Upper lobe of left lung (tissue), 6 donors: ENCODE measurements at regions not wholly inside any gene's neighbourhood (a gene's known extent, or its start where the extent isn't known, plus 50 kb on each side); places are given as distances from the start of the nearest gene placed in this dataset.

ENCODE experiments used
- ATAC-seq, 2 donors: fragments of 200-7000 bp; cut with Tn5 transposase; one replicate each; pipeline ENCODE4 v1.9.1; 2022; ENCODE audit warnings: mild to moderate bottlenecking in 2 of 2, moderate library complexity in 2 of 2; ENCODE audit not compliant: low FRiP score in 2 of 2
- DNase-seq, 2 donors: peaks; one replicate each; pipeline ENCODE4 v3.0.0-alpha.2; 2019 to 2020
- H3K27ac ChIP-seq, 4 donors: fragments of 200-600 bp; sonication (generic); one replicate each; pipeline ENCODE4 v1.5.1; 2016 to 2019
- H3K27me3 ChIP-seq, 4 donors: fragments of 200-600 bp; sonication (generic); one replicate each; pipeline ENCODE4 v1.5.1; 2017 to 2019
- H3K36me3 ChIP-seq, 4 donors: fragments of 200-600 bp; sonication (generic); one replicate each; pipeline ENCODE4 v1.5.1; 2016 to 2019
- H3K4me1 ChIP-seq, 4 donors: fragments of 200-600 bp; sonication (generic); one replicate each; pipeline ENCODE4 v1.5.1; 2018 to 2019
- H3K4me3 ChIP-seq, 4 donors: fragments of 200-600 bp; sonication (generic); one replicate each; pipeline ENCODE4 v1.5.1; 2017 to 2019; ENCODE audit warnings: mild to moderate bottlenecking in 2 of 4, moderate library complexity in 1 of 4
- H3K9me3 ChIP-seq, 4 donors: fragments of 200-600 bp; sonication (generic); one replicate each; pipeline ENCODE4 v1.5.1; 2018 to 2019
- CTCF ChIP-seq, 6 experiments: fragments of 450-650 bp in 4 of 6; fragments of 200-600 bp in 2 of 6; sonication (generic) in 2 of 6; IDR thresholded peaks; one replicate each; pipeline ENCODE4 v1.5.1; 2016 to 2019; ENCODE audit warnings: antibody characterized with exemption in 6 of 6
- EP300 ChIP-seq, 4 donors: sonication (generic); formaldehyde crosslinking; IDR thresholded peaks; one replicate each; pipeline ENCODE4 v1.5.1; 2017; ENCODE audit warnings: antibody characterized with exemption in 4 of 4, control low read depth in 2 of 4
- POLR2A ChIP-seq, 4 donors: fragments of 450-650 bp; IDR thresholded peaks; one replicate each; pipeline ENCODE4 v1.5.1; 2016 to 2017; ENCODE audit warnings: antibody characterized with exemption in 4 of 4, mild to moderate bottlenecking in 2 of 4
- POLR2AphosphoS5 ChIP-seq, 2 donors: sonication (generic); formaldehyde crosslinking; IDR thresholded peaks; one replicate each; pipeline ENCODE4 v1.5.1; 2017; ENCODE audit warnings: antibody characterized with exemption in 2 of 2
- WGBS, 2 donors: methylation state at CpG; one replicate each; pipeline ENCODE4 v1.1.5; 2017 to 2018; 5-methylcytosine and 5-hydroxymethylcytosine counted together
- donor health status: DM: no; HTN: no; CAD: no; lungs with moderate emphysema.
- donor health status: DM: no; HTN: yes; CAD: no; lungs with severe emphysema.

- Histone ChIP-seq H3K9me3 (no peaks in the 10 kb centered on the region), H3K27me3 (no peaks in the 10 kb centered on the region), H3K27ac (no peak overlapping the region), H3K4me3 (no peak overlapping the region), H3K36me3 (no peaks in the 10 kb centered on the region), H3K4me1 (peaks cover 0 to 4% (median 0%) of the 10 kb centered on the region in 4 donors)
- WGBS, 2 donors, result 64 to 81% methylated on average over 2 of the region's 2 CpGs
- TF ChIP-seq CTCF (IDR thresholded peaks at IDR 0.05) (no peak), EP300 (IDR thresholded peaks at IDR 0.05) (no peak)
- ATAC-seq (no peak), DNase-seq (no peak)
These were observed 122.5 kb upstream of the DDIT4L start for GRCh38 chr4:100312615-100313350.

- Histone ChIP-seq H3K27me3 (no peaks in the 10 kb centered on the region), H3K9me3 (no peaks in the 10 kb centered on the region), H3K4me3 (no peak overlapping the region), H3K27ac (no peak overlapping the region), H3K4me1 (peaks cover 0 to 4% (median 0%) of the 10 kb centered on the region in 4 donors), H3K36me3 (no peaks in the 10 kb centered on the region)
- 93 to 96% methylated on average over 3 of the region's 3 CpGs for WGBS, 2 donors
- no peak for ATAC-seq
- TF ChIP-seq CTCF (IDR thresholded peaks at IDR 0.05), result no peak
- TF ChIP-seq POLR2A (IDR thresholded peaks at IDR 0.05), result no peak
- TF ChIP-seq POLR2AphosphoS5 (IDR thresholded peaks at IDR 0.05), result no peak
- no peak for TF ChIP-seq EP300 (IDR thresholded peaks at IDR 0.05)
- no peak for DNase-seq
These were observed 120.9 kb upstream of the DDIT4L start for GRCh38 chr4:100311181-100311580.

- TF ChIP-seq POLR2A (IDR thresholded peaks at IDR 0.05) (no peak), CTCF (IDR thresholded peaks at IDR 0.05) (no peak), EP300 (IDR thresholded peaks at IDR 0.05) (no peak), POLR2AphosphoS5 (IDR thresholded peaks at IDR 0.05) (no peak)
- no peak for ATAC-seq
These were observed 115.8 kb upstream of the DDIT4L start for GRCh38 chr4:100306018-100306417.

GRCh38 chr4:100302061-100303026 is 112.1 kb upstream of the DDIT4L start:
- Histone ChIP-seq H3K27ac (no peak overlapping the region), H3K4me1 (no peaks in the 10 kb centered on the region), H3K36me3 (no peaks in the 10 kb centered on the region), H3K27me3 (no peaks in the 10 kb centered on the region), H3K9me3 (no peaks in the 10 kb centered on the region), H3K4me3 (no peak overlapping the region)
- WGBS, 2 donors, result 83 to 89% methylated on average over 5 to 9 of the region's 9 CpGs
- no peak for DNase-seq
- no peak for TF ChIP-seq EP300 (IDR thresholded peaks at IDR 0.05)
- no peak for TF ChIP-seq CTCF (IDR thresholded peaks at IDR 0.05)
- no peak for TF ChIP-seq POLR2A (IDR thresholded peaks at IDR 0.05)
- no peak for TF ChIP-seq POLR2AphosphoS5 (IDR thresholded peaks at IDR 0.05)
- no peak for ATAC-seq

More at GRCh38 chr4:100306018-100306417, 115.8 kb upstream of the DDIT4L start:
- Histone ChIP-seq H3K9me3 (no peaks in the 10 kb centered on the region), H3K27me3 (no peaks in the 10 kb centered on the region), H3K4me3 (no peak overlapping the region), H3K27ac (no peak overlapping the region), H3K36me3 (no peaks in the 10 kb centered on the region), H3K4me1 (no peaks in the 10 kb centered on the region)
- no peak for DNase-seq
